T-helper 1 cell treated with Interleukin-12 subunit alpha and Interleukin-12 subunit beta and Interleukin-4 antibody, amounts not matched to agents 30 μg/mL and 1 μg/mL, for 36 hours (primary cell): ENCODE measurements at regions not wholly inside any gene's neighbourhood (a gene's known extent, or its start where the extent isn't known, plus 50 kb on each side); places are given as distances from the start of the nearest gene placed in this dataset.

Experiments used
- H3K27ac Mint-ChIP-seq: one replicate; pipeline ENCODE4 v1.8.0; 2021; ENCODE audit warnings: mild to moderate bottlenecking, mixed read lengths
- H3K27me3 Mint-ChIP-seq: one replicate; pipeline ENCODE4 v1.8.0; 2021; ENCODE audit warnings: low read depth, mixed read lengths
- H3K36me3 Mint-ChIP-seq: one replicate; pipeline ENCODE4 v1.8.0; 2021; ENCODE audit warnings: low read depth, mixed read lengths
- H3K4me1 Mint-ChIP-seq: one replicate; pipeline ENCODE4 v1.8.0; 2021; ENCODE audit warnings: low read depth, mixed read lengths
- H3K4me3 Mint-ChIP-seq: one replicate; pipeline ENCODE4 v1.8.0; 2021; ENCODE audit warnings: mild to moderate bottlenecking, moderate library complexity, mixed read lengths
- H3K9me3 Mint-ChIP-seq: one replicate; pipeline ENCODE4 v1.8.0; 2021; ENCODE audit warnings: mixed read lengths

DNA sequence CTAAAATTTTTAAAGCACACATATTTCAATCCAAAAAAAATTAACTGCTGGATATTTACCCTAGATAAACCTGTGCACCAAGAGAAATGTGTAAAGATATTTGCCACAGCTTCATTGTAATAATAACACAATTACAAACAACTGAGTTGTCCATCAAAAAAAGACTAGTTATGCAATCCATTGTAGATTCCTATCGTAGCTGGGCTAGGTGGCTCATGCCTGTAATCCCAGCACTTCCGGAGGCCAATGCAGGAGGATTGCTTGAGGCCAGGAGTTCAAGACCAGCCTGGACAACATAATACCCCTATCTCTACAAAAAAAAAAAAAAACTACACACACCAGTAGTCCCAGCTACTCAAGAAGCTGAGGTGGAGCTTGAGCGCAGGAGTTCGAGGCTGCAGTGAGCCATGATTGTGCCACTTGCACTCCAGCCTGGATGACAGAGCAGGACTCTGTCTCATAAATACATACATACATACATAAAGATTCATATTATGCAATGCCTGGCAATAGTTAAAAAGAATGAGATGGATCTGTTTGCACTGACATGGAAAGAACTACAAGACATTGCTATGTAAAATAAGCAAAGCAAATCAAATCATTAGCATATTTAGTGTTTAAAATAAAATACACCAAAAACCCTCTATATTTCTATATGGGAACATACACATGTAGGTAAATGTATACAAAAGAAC lies 56.5 kb upstream of the CCDC28A start:
- Mint-ChIP-seq H3K27me3 (peaks cover 26% of the 10 kb centered on the region), H3K4me3 (no peak overlapping the region), H3K4me1 (no peaks in the 10 kb centered on the region), H3K27ac (no peak overlapping the region), H3K36me3 (no peaks in the 10 kb centered on the region), H3K9me3 (peaks cover 4% of the 10 kb centered on the region)

DNA sequence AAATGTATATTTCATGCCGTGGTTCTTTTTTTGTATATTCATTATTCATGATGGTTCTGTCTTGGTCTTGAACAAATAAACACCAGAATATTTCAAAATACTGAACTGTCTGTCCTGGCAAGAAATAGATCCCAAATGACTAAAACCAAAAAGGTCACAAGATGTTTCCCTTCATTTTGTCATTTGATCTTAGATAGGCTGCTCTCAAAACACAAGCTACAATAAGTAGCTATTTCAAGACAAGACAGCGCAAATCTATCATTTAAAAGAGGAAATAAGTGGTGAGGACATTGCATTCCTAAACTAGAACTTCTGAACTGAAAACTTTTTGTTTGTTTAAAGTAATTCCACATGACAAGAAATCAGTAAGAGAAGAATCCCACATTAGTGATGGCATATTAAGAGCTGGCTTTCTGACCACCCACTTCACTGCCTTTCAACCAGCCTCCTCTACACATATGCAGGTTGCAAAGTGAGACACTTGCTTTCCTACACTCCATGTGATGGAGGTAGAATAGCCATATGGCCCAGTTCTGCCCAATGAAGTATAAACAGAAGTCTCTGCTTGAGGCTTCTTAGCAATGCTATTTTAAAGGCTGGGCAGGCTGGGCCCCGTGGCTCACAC lies 54.4 kb upstream of the CCDC28A start:
- H3K27me3 Mint-ChIP-seq = peaks cover 26% of the 10 kb centered on the region
- H3K4me1 Mint-ChIP-seq = no peaks in the 10 kb centered on the region
- no peak overlapping the region for H3K27ac Mint-ChIP-seq
- no peak overlapping the region for H3K4me3 Mint-ChIP-seq
- H3K36me3 Mint-ChIP-seq = no peaks in the 10 kb centered on the region
- peaks cover under 1% of the 10 kb centered on the region for H3K9me3 Mint-ChIP-seq

- Mint-ChIP-seq H3K4me1 (no peaks in the 10 kb centered on the region), H3K36me3 (no peaks in the 10 kb centered on the region), H3K4me3 (no peak overlapping the region), H3K27me3 (peaks cover 26% of the 10 kb centered on the region), H3K9me3 (no peaks in the 10 kb centered on the region), H3K27ac (no peak overlapping the region)
These were observed 53.8 kb upstream of the CCDC28A start for GRCh38 chr6:138719744-138720143.

GRCh38 chr6:138722425-138723371 lies 50.9 kb upstream of the CCDC28A start:
- Mint-ChIP-seq H3K36me3 (no peaks in the 10 kb centered on the region), H3K4me1 (no peaks in the 10 kb centered on the region), H3K9me3 (no peaks in the 10 kb centered on the region), H3K27ac (no peak overlapping the region), H3K4me3 (no peak overlapping the region), H3K27me3 (peaks cover 3% of the 10 kb centered on the region)
